ENCODE measurements at regions not wholly inside any gene's neighbourhood (a gene's known extent, or its start where the extent isn't known, plus 50 kb on each side); places are given as distances from the start of the nearest gene placed in this dataset.

DNA sequence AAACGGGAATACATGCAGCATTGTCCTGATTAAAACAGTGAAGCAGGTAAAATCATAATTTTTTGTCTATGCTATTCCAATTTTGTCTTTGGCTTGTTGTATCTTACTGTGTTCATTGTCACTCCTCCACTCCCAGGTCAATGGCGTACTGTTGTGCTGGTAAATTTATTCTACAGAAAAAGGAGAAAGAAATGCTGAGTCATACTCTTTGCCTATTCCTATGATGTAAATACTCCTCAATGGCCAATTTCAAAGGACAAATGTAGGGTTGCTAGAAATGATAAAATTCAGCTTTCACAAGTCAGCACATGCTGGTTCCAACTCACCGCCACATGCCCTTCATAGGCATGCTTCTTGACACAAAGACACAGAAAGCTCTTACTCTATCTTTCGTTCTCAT is 694.4 kb upstream of the PCDH20 start:
- TF ChIP-seq GATA3 (IDR thresholded peaks at IDR 0.05; ENCODE audit: low read depth, low read length) = no peak
- TF ChIP-seq GATA2 (IDR thresholded peaks at IDR 0.05; ENCODE audit: low read depth, low read length) = no peak
